Adipocyte (in vitro differentiated cells): ENCODE measurements at regions not wholly inside any gene's neighbourhood (a gene's known extent, or its start where the extent isn't known, plus 50 kb on each side); places are given as distances from the start of the nearest gene placed in this dataset.

Source experiments
- DNase-seq: peaks from one replicate; pipeline ENCODE4 v3.0.0-alpha.2; 2015; ENCODE audit warnings: low read depth
- H3K27me3 ChIP-seq: replicated peaks from 2 replicates; pipeline ENCODE4 v1.7.0; 2013; ENCODE audit warnings: mild to moderate bottlenecking, low read length, moderate library complexity; ENCODE audit not compliant: control insufficient read depth, insufficient read depth
- H3K36me3 ChIP-seq: 2 replicates; pipeline ENCODE4 v1.7.0; 2013; ENCODE audit warnings: low read length, mild to moderate bottlenecking, moderate library complexity; ENCODE audit not compliant: control insufficient read depth, insufficient read depth, severe bottlenecking
- H3K4me1 ChIP-seq: 2 replicates; pipeline ENCODE4 v1.7.0; 2013; ENCODE audit warnings: mild to moderate bottlenecking, low read length, moderate library complexity; ENCODE audit not compliant: control insufficient read depth, insufficient read depth
- H3K4me3 ChIP-seq: 2 replicates; pipeline ENCODE4 v1.7.0; 2013; ENCODE audit warnings: mild to moderate bottlenecking, low read length, moderate library complexity
- H3K9ac ChIP-seq: 2 replicates; pipeline ENCODE4 v1.7.0; 2013; ENCODE audit warnings: mild to moderate bottlenecking, low read length, moderate library complexity
- H3K9me3 ChIP-seq: 2 replicates; pipeline ENCODE4 v1.7.0; 2013; ENCODE audit warnings: mild to moderate bottlenecking, low read length, moderate library complexity; ENCODE audit not compliant: control insufficient read depth

- Histone ChIP-seq H3K27me3 (peaks cover 5% of the 10 kb centered on the region), H3K9ac (no peak overlapping the region), H3K4me1 (no peaks in the 10 kb centered on the region), H3K36me3 (no peaks in the 10 kb centered on the region), H3K4me3 (no peak overlapping the region), H3K9me3 (no peaks in the 10 kb centered on the region)
- peak; percentile 40 for DNase-seq
Observed at GRCh38 chr11:15824060-15824459, 532.3 kb downstream of the SOX6 start.

GRCh38 chr11:15825976-15826650 is 530.2 kb downstream of the SOX6 start:
- H3K4me3 ChIP-seq = no peak overlapping the region

GRCh38 chr11:15826826-15827225 is 529.5 kb downstream of the SOX6 start:
- H3K27me3 ChIP-seq = peaks cover 4% of the 10 kb centered on the region
- no peaks in the 10 kb centered on the region for H3K36me3 ChIP-seq
- H3K4me1 ChIP-seq = peaks cover 4% of the 10 kb centered on the region
- peak; percentile 35 for DNase-seq
- H3K4me3 ChIP-seq = no peak overlapping the region
- H3K9me3 ChIP-seq = no peaks in the 10 kb centered on the region
- no peak overlapping the region for H3K9ac ChIP-seq

More at GRCh38 chr11:15825976-15826650, 530.2 kb downstream of the SOX6 start:
- no peaks in the 10 kb centered on the region for H3K9me3 ChIP-seq
- H3K27me3 ChIP-seq = peaks cover 4% of the 10 kb centered on the region
- no peak overlapping the region for H3K9ac ChIP-seq
- H3K4me1 ChIP-seq = peaks cover 4% of the 10 kb centered on the region
- H3K36me3 ChIP-seq = no peaks in the 10 kb centered on the region
- DNase-seq = no peak

GRCh38 chr11:15828215-15828853 is 528.0 kb downstream of the SOX6 start:
- H3K4me1 ChIP-seq = peaks cover 4% of the 10 kb centered on the region
- H3K4me3 ChIP-seq = no peak overlapping the region
- peaks cover 4% of the 10 kb centered on the region for H3K27me3 ChIP-seq
- H3K36me3 ChIP-seq = no peaks in the 10 kb centered on the region
- no peak overlapping the region for H3K9ac ChIP-seq
- no peak for DNase-seq
- no peaks in the 10 kb centered on the region for H3K9me3 ChIP-seq

- H3K9me3 ChIP-seq = no peaks in the 10 kb centered on the region
- no peak for DNase-seq
- H3K9ac ChIP-seq = no peak overlapping the region
- no peaks in the 10 kb centered on the region for H3K36me3 ChIP-seq
- H3K4me3 ChIP-seq = no peak overlapping the region
- H3K4me1 ChIP-seq = peaks cover 4% of the 10 kb centered on the region
- peaks cover 4% of the 10 kb centered on the region for H3K27me3 ChIP-seq
Observed at GRCh38 chr11:15829312-15829711, 527.0 kb downstream of the SOX6 start.

GRCh38 chr11:15830741-15831428 is 525.5 kb downstream of the SOX6 start:
- Histone ChIP-seq H3K4me3 (no peak overlapping the region), H3K4me1 (peaks cover 4% of the 10 kb centered on the region), H3K36me3 (no peaks in the 10 kb centered on the region), H3K9ac (no peak overlapping the region), H3K9me3 (no peaks in the 10 kb centered on the region), H3K27me3 (no peaks in the 10 kb centered on the region)
- no peak for DNase-seq

- no peak overlapping the region for H3K4me3 ChIP-seq
- H3K9me3 ChIP-seq = no peaks in the 10 kb centered on the region
- H3K9ac ChIP-seq = no peak overlapping the region
- H3K27me3 ChIP-seq = peaks cover 11% of the 10 kb centered on the region
- no peaks in the 10 kb centered on the region for H3K4me1 ChIP-seq
- DNase-seq = no peak
- no peaks in the 10 kb centered on the region for H3K36me3 ChIP-seq
Observed at GRCh38 chr11:15835788-15836411, 520.4 kb downstream of the SOX6 start.

- no peak for DNase-seq
- Histone ChIP-seq H3K9me3 (no peaks in the 10 kb centered on the region), H3K27me3 (peaks cover 15% of the 10 kb centered on the region), H3K4me1 (no peaks in the 10 kb centered on the region), H3K4me3 (no peak overlapping the region), H3K36me3 (no peaks in the 10 kb centered on the region), H3K9ac (no peak overlapping the region)
Observed at GRCh38 chr11:15836795-15837194, 519.6 kb downstream of the SOX6 start.

GRCh38 chr11:15837901-15838489 is 518.4 kb downstream of the SOX6 start:
- H3K27me3 ChIP-seq = peaks cover 15% of the 10 kb centered on the region
- no peaks in the 10 kb centered on the region for H3K9me3 ChIP-seq
- DNase-seq = no peak
- H3K4me3 ChIP-seq = no peak overlapping the region
- H3K36me3 ChIP-seq = no peaks in the 10 kb centered on the region
- no peaks in the 10 kb centered on the region for H3K4me1 ChIP-seq
- no peak overlapping the region for H3K9ac ChIP-seq

GRCh38 chr11:15839061-15839460 is 517.3 kb downstream of the SOX6 start:
- no peak for DNase-seq
- Histone ChIP-seq H3K9me3 (no peaks in the 10 kb centered on the region), H3K36me3 (no peaks in the 10 kb centered on the region)

GRCh38 chr11:15840966-15841365 is 515.4 kb downstream of the SOX6 start:
- Histone ChIP-seq H3K4me3 (no peak overlapping the region), H3K36me3 (no peaks in the 10 kb centered on the region), H3K9ac (no peak overlapping the region), H3K4me1 (no peaks in the 10 kb centered on the region), H3K27me3 (peaks cover 19% of the 10 kb centered on the region), H3K9me3 (no peaks in the 10 kb centered on the region)
- no peak for DNase-seq

More at GRCh38 chr11:15839061-15839460, 517.3 kb downstream of the SOX6 start:
- H3K27me3 ChIP-seq = peaks cover 19% of the 10 kb centered on the region
- no peaks in the 10 kb centered on the region for H3K4me1 ChIP-seq
- H3K4me3 ChIP-seq = no peak overlapping the region
- no peak overlapping the region for H3K9ac ChIP-seq
